GM18507 (cell line): ENCODE measurements at regions not wholly inside any gene's neighbourhood (a gene's known extent, or its start where the extent isn't known, plus 50 kb on each side); places are given as distances from the start of the nearest gene placed in this dataset.

Source experiments
- DNase-seq: peaks from one replicate; pipeline ENCODE4 v3.0.0; 2011; ENCODE audit warnings: low read depth; ENCODE audit not compliant: insufficient read length; ENCODE audit errors: extremely low spot score
- FAIRE-seq: peaks from 2 replicates; lab custom pipeline; 2011; peaks lifted over from hg19 to GRCh38; lab: Jason Lieb, UNC

DNA sequence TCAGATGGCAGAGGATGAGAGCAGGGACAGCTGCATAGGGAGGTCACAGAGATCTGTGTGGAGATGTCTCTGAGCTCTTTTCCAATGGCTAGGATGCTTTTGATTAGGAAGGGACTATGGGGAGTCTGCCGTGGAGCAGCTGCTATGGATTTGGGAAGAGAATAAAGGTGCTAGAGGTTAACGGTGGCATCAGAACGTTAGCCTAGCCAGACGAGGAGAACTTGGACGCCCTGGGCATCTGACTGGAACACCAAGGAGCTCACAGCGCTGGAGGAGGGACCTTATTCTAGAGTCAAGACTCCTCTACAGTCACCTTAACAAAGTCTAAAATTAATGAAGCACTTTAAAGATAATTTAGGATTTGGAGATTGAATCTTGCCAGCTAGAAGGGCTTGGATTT is 157.2 kb upstream of the B3GAT1 start:
- FAIRE-seq (no peak), DNase-seq (no peak)

DNA sequence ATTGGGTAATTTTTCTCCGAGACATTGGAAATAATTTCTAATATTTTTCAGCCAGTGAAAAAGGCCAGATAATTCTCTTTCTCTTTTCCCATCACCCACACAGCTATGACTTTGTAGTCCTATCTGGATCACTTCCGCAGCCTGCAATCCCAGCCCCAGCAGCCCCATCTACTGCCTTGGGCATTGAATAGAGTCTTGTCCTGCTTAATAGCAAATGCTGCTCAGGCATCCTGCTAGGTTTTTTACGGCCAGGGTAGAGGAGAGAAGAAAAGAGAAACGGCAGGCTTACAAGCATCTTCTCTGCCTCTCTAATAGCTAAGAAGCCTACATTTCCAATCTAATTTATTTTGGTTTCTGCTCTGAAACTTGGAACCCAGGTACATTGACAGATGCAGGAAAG is 154.3 kb upstream of the B3GAT1 start:
- no peak for FAIRE-seq
- DNase-seq, result no peak

DNA sequence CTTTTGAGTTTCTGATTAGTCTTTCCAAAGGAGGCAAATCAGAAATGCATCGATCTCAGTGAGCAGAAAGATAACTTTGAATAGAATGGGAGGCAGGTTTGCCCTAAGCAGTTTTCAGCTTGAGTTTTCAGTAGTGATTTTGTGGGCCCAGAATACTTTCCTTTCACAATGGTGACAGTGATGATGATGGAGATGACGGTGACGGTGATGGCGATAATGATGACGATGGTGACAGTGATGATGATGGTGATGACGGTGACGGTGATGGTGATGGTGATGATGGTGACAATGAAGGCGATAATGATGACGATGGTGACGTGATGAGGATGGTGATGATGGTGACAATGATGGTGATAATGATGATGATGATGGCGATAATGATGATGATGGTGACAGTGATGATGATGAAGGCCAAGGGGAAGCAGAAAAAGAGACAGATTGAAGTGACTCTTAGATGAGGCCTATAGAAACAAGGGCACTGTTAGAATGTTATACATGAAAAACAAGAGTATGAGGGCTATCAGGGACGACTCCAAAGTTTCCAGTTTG is 153.4 kb upstream of the B3GAT1 start:
- DNase-seq (no peak), FAIRE-seq (no peak)

GRCh38 chr11:134564472-134565200 is 152.6 kb upstream of the B3GAT1 start:
- FAIRE-seq, result no peak

GRCh38 chr11:134562941-134563471 is 151.0 kb upstream of the B3GAT1 start:
- DNase-seq (no peak), FAIRE-seq (no peak)

More at GRCh38 chr11:134564472-134565200, 152.6 kb upstream of the B3GAT1 start:
- DNase-seq, result no peak

DNA sequence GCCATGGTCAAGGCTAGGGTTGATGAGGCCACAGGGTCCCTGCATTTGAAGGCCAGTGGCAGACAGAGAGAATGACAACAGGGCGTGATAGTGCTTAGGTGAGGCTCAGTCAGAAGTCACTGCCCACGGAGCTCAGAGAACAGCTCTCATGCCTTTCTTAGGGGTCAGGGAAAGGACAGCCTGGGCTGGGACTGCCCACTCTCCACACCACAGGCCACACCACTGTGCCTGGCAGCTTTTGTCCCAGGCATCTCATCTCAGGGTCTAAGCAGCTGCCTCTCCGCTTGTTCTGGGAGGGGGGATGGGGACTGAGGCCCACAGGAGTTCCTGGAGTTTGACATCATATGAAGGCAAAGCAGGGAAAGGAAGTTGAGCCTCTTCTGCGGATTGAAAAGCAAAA is 150.2 kb upstream of the B3GAT1 start:
- no peak for FAIRE-seq

DNA sequence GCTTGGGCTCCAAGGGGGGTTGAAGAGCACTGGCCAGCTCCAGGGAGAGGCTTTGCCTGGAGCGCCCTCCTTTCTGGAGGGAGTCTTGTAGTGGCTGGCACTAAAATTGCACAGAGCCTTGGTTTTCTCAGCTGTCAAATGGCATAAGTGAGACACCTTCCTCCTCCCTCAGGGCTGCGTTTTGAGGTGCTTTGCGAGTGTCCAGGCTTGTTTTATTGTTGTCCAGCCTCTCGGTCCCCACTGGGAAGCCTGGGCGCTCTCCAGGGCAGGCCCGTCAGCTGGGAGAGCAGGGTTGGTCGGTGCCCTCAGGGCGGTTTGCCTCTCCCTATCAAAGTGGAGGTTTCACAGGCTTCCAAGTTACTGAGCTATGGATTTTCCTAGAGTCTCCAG is 149.3 kb upstream of the B3GAT1 start:
- FAIRE-seq, result no peak
- no peak for DNase-seq

More for the DNA sequence above, 150.2 kb upstream of the B3GAT1 start:
- DNase-seq, result no peak

- DNase-seq, result no peak
Observed at GRCh38 chr11:134560566-134561330, 148.7 kb upstream of the B3GAT1 start.

DNA sequence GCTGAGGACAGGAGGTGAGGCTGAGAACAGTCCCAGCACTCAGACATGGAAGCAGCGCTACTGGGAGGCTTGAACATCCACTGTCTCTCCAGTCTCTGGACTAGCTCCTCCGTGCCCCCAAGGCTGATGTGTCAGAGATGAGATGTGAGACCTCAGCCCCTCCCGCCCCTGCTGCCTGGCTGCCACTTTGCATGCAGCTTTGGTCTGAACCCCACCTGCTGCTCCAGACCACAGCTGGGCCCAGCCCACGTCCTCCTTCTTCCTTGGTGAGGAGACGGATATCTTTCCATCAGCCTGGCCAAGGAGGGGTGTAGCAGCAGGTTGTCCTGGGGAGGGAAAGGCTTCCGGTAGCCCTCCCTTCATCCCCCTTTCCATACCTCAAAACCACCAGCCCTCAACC is 148.0 kb upstream of the B3GAT1 start:
- no peak for FAIRE-seq
- no peak for DNase-seq

More at GRCh38 chr11:134560566-134561330, 148.7 kb upstream of the B3GAT1 start:
- no peak for FAIRE-seq

DNA sequence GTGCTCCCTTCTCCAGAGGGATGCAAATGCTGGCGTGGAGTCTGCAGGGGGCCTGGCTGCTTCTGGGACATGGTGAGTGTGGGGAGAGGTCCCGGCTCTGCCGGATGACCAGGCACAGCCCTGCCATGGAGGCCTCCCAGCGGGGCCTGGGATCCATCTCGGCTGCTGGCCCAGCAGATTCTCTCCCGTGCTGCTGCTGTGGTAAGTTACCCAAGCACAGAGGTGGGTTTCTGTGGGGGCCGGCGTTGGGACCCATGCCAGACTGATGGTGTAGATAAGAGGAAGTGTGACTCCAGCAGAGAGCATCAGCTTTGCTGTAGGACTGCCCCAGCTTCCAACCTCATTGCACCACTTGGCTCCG is 147.5 kb upstream of the B3GAT1 start:
- DNase-seq, result no peak
- FAIRE-seq, result no peak

GRCh38 chr11:134558916-134559601 is 147.0 kb upstream of the B3GAT1 start:
- no peak for FAIRE-seq
- DNase-seq, result no peak

DNA sequence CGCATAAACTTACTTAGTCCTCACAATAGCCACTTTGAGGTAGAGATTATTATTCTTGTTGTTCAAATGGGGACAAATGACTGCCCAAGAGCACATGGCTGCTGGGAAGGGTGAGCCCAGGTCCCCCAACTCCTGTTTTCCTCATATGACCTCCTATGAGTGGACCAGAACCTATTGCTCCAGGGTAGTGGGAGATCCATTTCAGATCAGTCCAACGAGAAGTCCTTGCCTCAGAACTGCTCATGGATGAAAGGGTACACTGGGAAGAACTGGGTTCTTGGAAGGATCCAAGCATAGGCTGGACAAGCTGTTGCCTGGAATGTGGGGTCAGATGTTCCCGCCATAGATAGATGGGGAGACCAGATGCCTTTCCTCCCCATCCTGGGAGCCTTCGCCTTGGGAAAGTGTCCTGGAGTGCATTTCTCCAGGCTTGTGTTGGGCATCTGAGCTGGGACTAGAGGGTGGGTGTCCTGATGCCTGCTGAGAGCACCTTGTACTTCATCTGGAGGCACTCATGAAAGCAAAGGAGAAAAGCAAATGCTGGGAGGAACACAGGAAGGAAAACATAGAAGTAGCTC is 146.3 kb upstream of the B3GAT1 start:
- FAIRE-seq, result no peak

GRCh38 chr11:134557571-134558257 is 145.7 kb upstream of the B3GAT1 start:
- FAIRE-seq (no peak), DNase-seq (no peak)

More for the DNA sequence above, 146.3 kb upstream of the B3GAT1 start:
- no peak for DNase-seq

- no peak for DNase-seq
- no peak for FAIRE-seq
Observed at GRCh38 chr11:134556186-134556585, 144.1 kb upstream of the B3GAT1 start.

GRCh38 chr11:134555510-134555909 is 143.5 kb upstream of the B3GAT1 start:
- FAIRE-seq (no peak), DNase-seq (no peak)

DNA sequence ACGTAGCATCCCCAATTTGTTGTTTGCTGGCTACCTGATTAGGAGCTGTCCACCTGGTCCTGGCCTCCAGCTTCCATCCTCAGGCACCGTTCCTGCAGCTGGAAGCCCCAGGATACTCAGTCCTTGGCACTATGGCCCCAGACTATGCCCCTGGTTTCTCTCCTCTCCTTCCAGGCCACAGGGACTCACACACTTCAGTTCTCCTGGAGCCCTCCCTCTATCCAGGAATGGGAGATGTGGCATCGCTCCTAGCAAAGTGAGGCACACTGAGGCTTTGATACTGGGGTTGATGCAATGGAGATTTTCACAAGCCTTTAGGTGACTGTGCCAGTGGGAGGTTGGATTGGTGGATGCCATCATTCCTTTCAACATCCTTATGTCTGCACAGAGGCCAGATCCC is 142.8 kb upstream of the B3GAT1 start:
- FAIRE-seq, result no peak
- DNase-seq, result no peak

DNA sequence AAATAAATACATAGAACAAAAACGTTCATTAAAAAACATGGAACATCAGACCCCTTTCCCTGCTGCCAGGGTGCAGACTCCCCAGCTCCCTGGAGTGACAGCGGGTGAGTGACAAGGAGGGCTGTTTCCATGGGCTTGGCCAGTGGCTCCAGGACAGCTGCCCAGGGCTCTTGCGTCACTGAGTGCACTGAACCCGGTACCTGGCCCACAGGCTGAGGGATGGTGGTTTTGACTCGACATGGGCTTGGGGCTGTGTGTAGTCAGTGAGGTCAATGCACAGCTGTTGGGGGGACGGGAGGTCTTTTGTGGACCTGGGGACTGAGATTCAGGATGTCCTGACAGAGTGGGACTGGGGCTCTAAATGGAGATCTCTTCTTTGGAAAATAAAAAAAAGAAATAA is 142.1 kb upstream of the B3GAT1 start:
- no peak for DNase-seq
- no peak for FAIRE-seq

DNA sequence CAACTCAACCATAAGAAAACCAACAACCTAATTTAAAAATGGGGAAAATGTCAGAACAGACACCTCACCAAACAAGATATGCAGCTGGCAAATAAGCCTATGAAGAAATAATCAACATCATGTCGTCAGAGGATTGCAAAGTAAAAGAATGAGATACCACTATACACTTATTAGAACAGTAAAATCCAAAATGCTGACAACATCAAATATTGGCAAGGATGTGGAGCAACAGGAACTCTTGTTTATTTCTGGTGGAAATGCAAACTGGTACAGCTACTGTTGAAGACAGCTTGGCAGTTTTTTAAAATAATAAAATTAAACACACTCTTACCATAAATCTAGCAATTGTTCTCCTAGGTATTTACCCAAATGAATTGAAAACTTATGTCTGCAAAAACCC is 140.7 kb upstream of the B3GAT1 start:
- FAIRE-seq (no peak), DNase-seq (no peak)

DNA sequence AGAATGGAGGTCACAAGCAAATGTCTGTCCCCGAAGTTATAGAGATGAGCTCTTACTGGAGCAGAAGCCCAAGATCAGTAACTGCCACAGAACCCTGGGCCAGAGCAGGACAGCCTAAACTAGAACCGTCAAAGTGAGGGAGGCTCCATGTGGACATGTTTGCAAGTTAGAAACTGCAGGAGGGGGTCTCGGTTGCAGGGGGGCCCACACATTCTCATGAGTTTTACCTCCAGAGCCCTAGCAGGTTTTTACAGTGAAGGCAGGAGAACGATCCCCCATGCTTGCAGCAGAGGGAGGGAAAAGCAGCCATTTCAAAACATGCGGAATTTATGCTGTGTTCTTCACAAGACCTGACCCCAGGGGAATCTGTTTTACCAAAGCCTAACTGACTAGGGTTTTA is 133.5 kb upstream of the B3GAT1 start:
- FAIRE-seq (no peak), DNase-seq (no peak)
